ENCODE measurements at regions not wholly inside any gene's neighbourhood (a gene's known extent, or its start where the extent isn't known, plus 50 kb on each side); places are given as distances from the start of the nearest gene placed in this dataset.

DNA sequence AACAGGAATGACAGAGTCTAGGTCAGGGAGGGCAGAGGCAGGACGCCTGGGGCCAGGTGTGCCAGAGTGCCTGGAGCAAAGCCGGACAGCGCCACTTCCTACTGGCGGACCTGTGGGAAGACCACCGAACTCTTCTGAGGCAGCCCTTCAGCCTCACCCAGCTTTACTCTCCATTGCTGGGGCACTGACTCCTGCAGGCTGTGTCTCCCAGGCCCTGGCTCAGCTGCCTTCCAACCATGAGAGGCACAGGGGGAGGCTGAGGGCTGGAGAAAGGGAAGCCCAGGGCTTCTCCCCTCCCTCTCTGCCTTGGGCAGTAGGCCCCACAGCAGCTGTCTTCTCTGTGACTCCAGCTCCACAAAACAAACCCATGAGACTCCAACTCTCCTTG lies 139.6 kb upstream of the UNC5B start:
- Mint-ChIP-seq H3K9me3 (no peaks in the 10 kb centered on the region), H3K36me3 (no peaks in the 10 kb centered on the region), H3K4me3 (no peak overlapping the region), H3K27me3 (ENCODE audit: low read depth) (peaks cover 52% of the 10 kb centered on the region), H3K4me1 (peaks cover 13% of the 10 kb centered on the region), H3K27ac (no peak overlapping the region)
- DNase-seq (ENCODE audit: low spot score in 2 of 2, unreplicated experiment in 2 of 2) = no peak
- TF ChIP-seq CTCF (IDR thresholded peaks at IDR 0.05; ENCODE audit: unreplicated experiment) = no peak

DNA sequence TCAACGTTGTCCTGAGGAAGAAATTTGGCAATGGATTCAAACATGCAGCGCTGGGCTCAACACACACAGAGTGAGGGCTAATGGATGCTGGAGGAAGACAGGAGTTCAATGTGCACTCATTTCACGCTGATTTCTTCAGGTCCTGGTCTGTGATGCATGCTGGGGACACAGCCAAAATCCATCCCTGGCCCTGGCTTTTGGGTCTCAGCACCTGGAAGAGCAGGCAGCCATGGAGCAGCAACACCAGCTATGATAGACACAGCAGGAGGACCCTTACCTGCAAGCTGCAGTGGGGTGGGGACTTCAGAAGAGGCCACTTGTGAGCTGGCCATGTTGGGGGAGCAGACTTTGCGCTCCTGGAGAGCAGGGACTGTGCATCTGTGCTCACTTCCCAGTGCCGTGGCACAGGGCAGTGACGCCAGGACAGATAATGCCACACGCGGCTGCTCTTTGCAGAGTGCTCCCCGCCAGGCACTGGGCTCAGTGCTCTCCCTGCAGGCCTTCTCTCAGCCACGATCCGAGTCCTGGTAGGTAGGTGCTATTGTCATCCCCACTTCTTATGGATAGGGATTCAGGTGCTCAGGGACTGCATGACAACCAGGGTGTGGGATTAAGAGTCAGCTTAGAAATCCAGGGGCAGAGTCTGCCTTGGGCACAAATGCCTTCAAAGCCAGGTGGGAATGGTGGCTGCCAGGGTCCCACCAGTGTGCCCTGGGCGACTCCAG lies 138.8 kb upstream of the UNC5B start:
- DNase-seq (ENCODE audit: low spot score in 2 of 2, unreplicated experiment in 2 of 2) = no peak
- H3K27me3 Mint-ChIP-seq (ENCODE audit: low read depth) = peaks cover 58% of the 10 kb centered on the region
- no peak overlapping the region for H3K27ac Mint-ChIP-seq
- H3K9me3 Mint-ChIP-seq = no peaks in the 10 kb centered on the region
- peaks cover 13% of the 10 kb centered on the region for H3K4me1 Mint-ChIP-seq
- no peak for TF ChIP-seq CTCF (IDR thresholded peaks at IDR 0.05; ENCODE audit: unreplicated experiment)
- no peaks in the 10 kb centered on the region for H3K36me3 Mint-ChIP-seq
- H3K4me3 Mint-ChIP-seq = no peak overlapping the region

DNA sequence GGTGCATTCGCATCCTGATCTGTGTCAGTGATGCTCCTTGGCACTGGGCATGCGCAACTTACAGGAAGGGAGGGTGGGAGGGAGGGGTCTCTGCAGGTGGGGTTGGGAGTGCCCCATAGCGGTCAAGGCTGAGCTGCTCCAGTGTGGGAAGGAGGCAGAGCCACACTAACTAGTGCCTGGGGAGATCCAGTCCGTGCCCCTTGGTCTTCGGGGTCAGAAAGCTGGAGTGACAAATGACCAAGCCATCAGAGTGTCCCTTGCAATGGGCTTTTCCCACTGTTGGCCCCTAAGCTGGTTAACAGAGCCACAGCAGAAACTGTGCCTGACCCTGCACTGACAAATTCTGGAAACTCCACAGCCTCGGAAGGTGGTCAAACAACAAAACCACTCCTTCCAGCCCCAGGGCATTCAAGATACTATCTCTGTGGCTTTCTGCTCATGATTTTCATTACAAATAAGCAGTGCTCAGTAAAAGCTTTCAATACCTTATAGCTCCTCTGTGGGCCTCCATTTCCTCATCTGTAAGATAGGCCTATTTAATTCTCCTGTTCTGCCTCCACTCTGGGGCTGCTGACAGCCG lies 138.1 kb upstream of the UNC5B start:
- no peak for DNase-seq (ENCODE audit: low spot score in 2 of 2, unreplicated experiment in 2 of 2)
- peaks cover 64% of the 10 kb centered on the region for H3K27me3 Mint-ChIP-seq (ENCODE audit: low read depth)
- H3K4me3 Mint-ChIP-seq = no peak overlapping the region
- peaks cover 13% of the 10 kb centered on the region for H3K4me1 Mint-ChIP-seq
- H3K27ac Mint-ChIP-seq = no peak overlapping the region
- no peaks in the 10 kb centered on the region for H3K9me3 Mint-ChIP-seq
- TF ChIP-seq CTCF (IDR thresholded peaks at IDR 0.05; ENCODE audit: unreplicated experiment) = no peak
- no peaks in the 10 kb centered on the region for H3K36me3 Mint-ChIP-seq

DNA sequence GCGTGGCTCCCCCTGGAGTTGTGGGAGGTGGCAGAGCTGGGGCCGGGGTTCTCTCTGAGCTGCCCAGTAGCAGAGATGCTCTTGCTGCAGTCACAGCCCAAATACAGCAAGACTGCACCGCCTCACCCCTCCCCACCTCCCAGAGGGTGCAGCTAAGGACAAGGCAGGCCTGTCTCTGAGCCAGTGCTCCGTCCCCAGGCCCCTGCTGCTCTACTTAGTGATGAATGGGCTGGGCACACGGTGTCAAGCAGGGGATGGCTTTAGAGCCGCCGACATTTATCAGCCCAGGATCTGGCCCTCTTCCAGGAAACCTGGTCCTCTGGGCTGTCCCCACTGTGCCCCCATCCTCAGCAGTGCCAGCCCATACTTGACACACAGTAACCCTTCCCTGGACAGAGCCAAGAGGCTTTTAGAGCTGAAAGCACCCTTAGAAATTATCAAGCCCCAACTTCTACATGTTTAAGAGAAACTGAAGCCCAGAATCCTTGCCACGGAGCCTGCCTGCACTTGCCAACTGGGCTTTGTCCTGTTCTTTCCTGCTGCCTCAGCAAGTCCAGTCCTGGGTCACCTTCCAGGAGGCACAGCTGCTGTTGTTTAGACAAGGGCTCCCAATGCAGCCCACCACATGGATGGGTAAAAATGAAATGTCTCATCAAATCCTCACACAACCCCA lies 137.1 kb upstream of the UNC5B start:
- Mint-ChIP-seq H3K9me3 (no peaks in the 10 kb centered on the region), H3K4me3 (no peak overlapping the region), H3K27ac (no peak overlapping the region), H3K36me3 (no peaks in the 10 kb centered on the region), H3K4me1 (peaks cover 13% of the 10 kb centered on the region), H3K27me3 (ENCODE audit: low read depth) (peaks cover 68% of the 10 kb centered on the region)
- TF ChIP-seq CTCF (IDR thresholded peaks at IDR 0.05; ENCODE audit: unreplicated experiment) = no peak
- DNase-seq (ENCODE audit: low spot score in 2 of 2, unreplicated experiment in 2 of 2) = no peak

GRCh38 chr10:71075759-71076472 lies 136.5 kb upstream of the UNC5B start:
- no peak for TF ChIP-seq CTCF (IDR thresholded peaks at IDR 0.05; ENCODE audit: unreplicated experiment)
- Mint-ChIP-seq H3K27me3 (ENCODE audit: low read depth) (peaks cover 72% of the 10 kb centered on the region), H3K9me3 (no peaks in the 10 kb centered on the region), H3K36me3 (no peaks in the 10 kb centered on the region), H3K27ac (no peak overlapping the region), H3K4me1 (peaks cover 13% of the 10 kb centered on the region), H3K4me3 (no peak overlapping the region)
- DNase-seq (ENCODE audit: low spot score in 2 of 2, unreplicated experiment in 2 of 2) = peak in 1 of 2 experiments; percentile 20

All from mesothelial cell of epicardium (in vitro differentiated cells).